Neuronal stem cell (in vitro differentiated cells): ENCODE measurements at regions not wholly inside any gene's neighbourhood (a gene's known extent, or its start where the extent isn't known, plus 50 kb on each side); places are given as distances from the start of the nearest gene placed in this dataset.

ENCODE experiments used
- DNase-seq: peaks from one replicate; pipeline ENCODE4 v3.0.0-alpha.2; 2013; ENCODE audit warnings: low spot score
- H2AFZ ChIP-seq: one replicate; pipeline ENCODE4 v1.6.1; 2013; ENCODE audit warnings: mild to moderate bottlenecking, low read length, inconsistent platforms
- H2AK5ac ChIP-seq: 2 replicates; pipeline ENCODE4 v1.6.1; 2013; ENCODE audit warnings: low read depth, mild to moderate bottlenecking, inconsistent platforms, low read length, moderate library complexity, mixed read lengths
- H2BK120ac ChIP-seq: 2 replicates; pipeline ENCODE4 v1.6.1; 2013; ENCODE audit warnings: low read depth, mild to moderate bottlenecking, inconsistent platforms, low read length, moderate library complexity, mixed read lengths
- H2BK12ac ChIP-seq: one replicate; pipeline ENCODE4 v1.6.1; 2013; ENCODE audit warnings: low read length, inconsistent platforms
- H2BK15ac ChIP-seq: 2 replicates; pipeline ENCODE4 v1.6.1; 2013; ENCODE audit warnings: mild to moderate bottlenecking, low read length, inconsistent platforms, mixed read lengths
- H2BK5ac ChIP-seq: one replicate; pipeline ENCODE4 v1.6.1; 2013; ENCODE audit warnings: inconsistent platforms, mild to moderate bottlenecking, low read length, moderate library complexity
- H3K14ac ChIP-seq: one replicate; pipeline ENCODE4 v1.6.1; 2013; ENCODE audit warnings: low read length, inconsistent platforms
- H3K18ac ChIP-seq: 2 replicates; pipeline ENCODE4 v1.6.1; 2013; ENCODE audit warnings: low read length, inconsistent platforms
- H3K23ac ChIP-seq: 2 replicates; pipeline ENCODE4 v1.6.1; 2013; ENCODE audit warnings: low read depth, mild to moderate bottlenecking, mixed read lengths, low read length, inconsistent platforms; ENCODE audit not compliant: poor library complexity
- H3K27ac ChIP-seq: replicated peaks from 3 replicates; pipeline ENCODE4 v1.5.1; 2013; ENCODE audit warnings: low read length, inconsistent platforms
- H3K27me3 ChIP-seq, 3 experiments: 2 replicates each; pipeline ENCODE4 v1.6.1; 2013; ENCODE audit warnings: low read length in 3 of 3, mild to moderate bottlenecking in 2 of 3, inconsistent platforms in 1 of 3, low read depth in 1 of 3, mixed read lengths in 1 of 3, moderate library complexity in 1 of 3; ENCODE audit not compliant: control insufficient read depth in 3 of 3, insufficient read depth in 3 of 3
- H3K36me3 ChIP-seq, 2 donors: replicated peaks in 1 of 2; 2 replicates each; pipeline ENCODE4 v1.6.1; 2013; ENCODE audit warnings: low read length in 2 of 2; ENCODE audit not compliant: control insufficient read depth in 2 of 2, insufficient read depth in 2 of 2
- H3K4ac ChIP-seq: 2 replicates; pipeline ENCODE4 v1.6.1; 2013; ENCODE audit warnings: inconsistent platforms, mild to moderate bottlenecking, low read length, moderate library complexity
- H3K4me1 ChIP-seq, 2 donors: 1 replicate in 1 of 2; 2 replicates in 1 of 2; pipeline ENCODE4 v1.6.1; 2013; ENCODE audit warnings: low read length in 2 of 2, low read depth in 1 of 2; ENCODE audit not compliant: control insufficient read depth in 2 of 2, insufficient read depth in 1 of 2
- H3K4me2 ChIP-seq: one replicate; pipeline ENCODE4 v1.6.1; 2013; ENCODE audit warnings: mild to moderate bottlenecking, low read length, inconsistent platforms; ENCODE audit not compliant: insufficient read depth, poor library complexity, severe bottlenecking
- H3K4me3 ChIP-seq, 2 donors: 2 replicates each; pipeline ENCODE4 v1.5.1; 2013; ENCODE audit warnings: low read length in 2 of 2, mild to moderate bottlenecking in 2 of 2, inconsistent platforms in 1 of 2, moderate library complexity in 1 of 2
- H3K79me1 ChIP-seq: one replicate; pipeline ENCODE4 v1.6.1; 2013; ENCODE audit warnings: low read depth, mild to moderate bottlenecking, inconsistent platforms, low read length, moderate library complexity
- H3K9ac ChIP-seq: one replicate; pipeline ENCODE4 v1.6.1; 2013; ENCODE audit warnings: mild to moderate bottlenecking, low read depth, low read length, inconsistent platforms; ENCODE audit not compliant: poor library complexity
- H3K9me3 ChIP-seq, 2 donors: replicated peaks in 1 of 2; 2 replicates each; pipeline versions ENCODE3 to v1.6.1; 2013; ENCODE audit warnings: low read length in 2 of 2, mild to moderate bottlenecking in 2 of 2, inconsistent platforms in 1 of 2, low read depth in 1 of 2, mixed read lengths in 1 of 2, moderate library complexity in 1 of 2; ENCODE audit not compliant: control insufficient read depth in 2 of 2, insufficient read depth in 1 of 2
- H4K8ac ChIP-seq: one replicate; pipeline ENCODE4 v1.6.1; 2013; ENCODE audit warnings: low read depth, mild to moderate bottlenecking, inconsistent platforms, low read length, moderate library complexity
- H4K91ac ChIP-seq: one replicate; pipeline ENCODE4 v1.6.1; 2013; ENCODE audit warnings: low read length, low read depth, mild to moderate bottlenecking, inconsistent platforms; ENCODE audit not compliant: poor library complexity
- WGBS, 2 donors: extraction: QIAGEN DNeasy Blood & Tissue Kit; methylation state at CpG; one replicate each; pipeline ENCODE4 v1.1.7; 2013; ENCODE audit warnings: missing lambda C conversion rate in 2 of 2, mixed read lengths in 1 of 2; ENCODE audit not compliant: insufficient read length in 2 of 2, insufficient replicate concordance in 1 of 2; ENCODE audit errors: extremely low coverage in 2 of 2; 5-methylcytosine and 5-hydroxymethylcytosine counted together

DNA sequence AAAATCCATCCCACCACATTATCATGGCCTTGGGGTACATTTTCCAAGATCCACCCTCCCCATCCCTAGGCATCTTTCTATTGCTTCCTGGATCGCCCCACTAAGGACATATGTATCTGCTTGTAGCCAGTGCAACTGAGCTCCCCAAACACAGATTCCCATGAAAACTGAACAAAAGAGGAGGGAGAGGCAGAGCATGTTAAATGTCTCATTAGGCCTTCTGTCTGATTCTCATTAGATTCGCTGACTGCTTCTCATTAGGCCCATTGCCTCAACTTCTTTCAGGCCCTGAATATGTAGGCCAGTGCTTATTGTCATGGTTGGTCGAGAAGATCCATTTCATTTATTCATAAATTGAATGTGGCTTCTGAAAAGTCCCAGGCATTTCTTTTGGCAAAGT, 698.9 kb downstream of the INHBA start:
- H2BK5ac ChIP-seq: no peak overlapping the region
- no peak overlapping the region for H3K27ac ChIP-seq
- H3K4me1 ChIP-seq: peaks cover 3 to 23% of the 10 kb centered on the region in 2 donors
- H3K79me1 ChIP-seq: no peaks in the 10 kb centered on the region
- no peak overlapping the region for H3K4ac ChIP-seq
- H2AFZ ChIP-seq: no peak overlapping the region
- WGBS, 2 donors: no CpG with 5 or more reads among the region's 3 CpGs
- no peak overlapping the region for H4K91ac ChIP-seq
- no peak overlapping the region for H3K4me3 ChIP-seq
- H2BK12ac ChIP-seq: no peak overlapping the region
- no peak overlapping the region for H2BK120ac ChIP-seq
- H2AK5ac ChIP-seq: no peak overlapping the region
- H3K9ac ChIP-seq: no peak overlapping the region
- H2BK15ac ChIP-seq: no peak overlapping the region
- no peak overlapping the region for H3K23ac ChIP-seq
- no peak for DNase-seq
- H3K18ac ChIP-seq: no peak overlapping the region
- no peak overlapping the region for H4K8ac ChIP-seq
- H3K36me3 ChIP-seq: no peaks in the 10 kb centered on the region
- H3K9me3 ChIP-seq: no peaks in the 10 kb centered on the region
- no peak overlapping the region for H3K14ac ChIP-seq
- no peak overlapping the region for H3K4me2 ChIP-seq
- no peaks in the 10 kb centered on the region for H3K27me3 ChIP-seq

DNA sequence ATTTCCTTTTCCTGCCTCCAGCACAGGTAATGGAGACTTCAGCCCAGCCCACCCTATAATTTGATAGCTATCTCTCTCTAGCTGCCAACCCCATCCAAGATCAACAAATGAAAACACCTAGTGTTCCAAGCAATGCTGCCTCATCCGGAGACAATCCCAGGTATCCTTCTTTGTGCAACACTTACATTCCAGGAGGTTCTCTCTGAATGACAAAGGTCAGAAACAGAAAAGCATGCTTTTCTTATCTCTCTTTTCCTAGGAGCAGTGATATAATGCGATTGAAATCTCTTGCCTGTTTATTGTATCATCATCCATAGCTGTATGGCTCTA, 699.3 kb downstream of the INHBA start:
- Histone ChIP-seq H2AFZ (no peak overlapping the region), H3K4ac (no peak overlapping the region), H3K27me3 (no peaks in the 10 kb centered on the region), H3K79me1 (no peaks in the 10 kb centered on the region), H3K4me1 (peaks cover 3 to 23% of the 10 kb centered on the region in 2 donors), H2BK120ac (no peak overlapping the region), H3K4me2 (no peak overlapping the region), H3K18ac (no peak overlapping the region), H2AK5ac (no peak overlapping the region), H3K4me3 (no peak overlapping the region), H2BK15ac (no peak overlapping the region), H3K23ac (no peak overlapping the region), H2BK5ac (no peak overlapping the region), H3K9me3 (no peaks in the 10 kb centered on the region), H2BK12ac (no peak overlapping the region), H3K14ac (no peak overlapping the region), H3K27ac (no peak overlapping the region), H4K91ac (no peak overlapping the region), H3K36me3 (no peaks in the 10 kb centered on the region), H4K8ac (no peak overlapping the region), H3K9ac (no peak overlapping the region)
- WGBS, 2 donors: no CpG with 5 or more reads among the region's 2 CpGs
- no peak for DNase-seq

DNA sequence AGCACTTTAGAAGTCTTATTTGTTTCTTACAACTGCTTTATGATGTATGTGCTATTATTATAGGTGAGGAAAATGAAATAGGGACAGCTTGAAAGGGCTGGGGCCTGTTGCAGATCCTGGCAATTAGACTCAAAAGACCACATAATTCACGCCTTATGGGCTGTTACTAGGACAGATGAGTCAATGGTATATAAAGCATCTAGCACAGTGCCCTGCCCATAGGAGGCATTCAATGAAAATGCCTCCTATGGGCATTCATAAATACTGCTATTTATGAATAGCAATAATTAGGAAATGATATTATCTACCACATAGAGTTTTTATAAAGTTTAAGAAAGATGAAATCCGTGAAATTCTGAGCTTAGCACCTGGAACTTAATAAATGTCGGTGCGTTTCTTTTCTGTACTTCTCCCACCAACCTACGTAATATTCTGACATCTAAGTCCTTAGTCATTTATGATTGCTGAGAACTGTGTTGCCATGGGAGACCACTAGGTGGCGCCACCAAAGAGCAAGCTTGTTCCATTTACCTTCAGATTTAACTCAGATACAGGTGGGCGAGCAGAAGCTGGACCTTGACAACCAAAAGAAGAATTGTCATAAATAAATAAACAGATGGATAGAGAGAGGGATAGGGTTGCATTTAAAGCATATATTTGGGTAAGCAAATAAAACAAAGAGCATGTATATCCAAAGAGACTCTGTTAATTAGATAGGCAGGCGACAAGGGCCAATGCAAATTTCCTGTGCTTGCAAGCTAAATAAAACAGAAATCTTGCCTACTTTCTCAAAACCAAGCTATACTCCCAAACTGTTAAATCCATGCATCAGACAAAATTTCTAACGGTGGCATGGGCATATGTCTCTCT, 699.9 kb downstream of the INHBA start:
- Histone ChIP-seq H3K4me1 (peaks cover 3 to 20% of the 10 kb centered on the region in 2 donors), H3K27me3 (no peaks in the 10 kb centered on the region), H2AFZ (no peak overlapping the region), H3K4me2 (no peak overlapping the region), H4K91ac (no peak overlapping the region), H3K4ac (no peak overlapping the region), H3K23ac (no peak overlapping the region), H3K18ac (no peak overlapping the region), H3K4me3 (no peak overlapping the region), H2BK120ac (no peak overlapping the region), H4K8ac (no peak overlapping the region), H3K79me1 (no peaks in the 10 kb centered on the region), H2BK15ac (no peak overlapping the region), H2AK5ac (no peak overlapping the region), H2BK12ac (no peak overlapping the region), H3K9ac (no peak overlapping the region), H3K27ac (no peak overlapping the region), H3K14ac (no peak overlapping the region), H2BK5ac (no peak overlapping the region), H3K9me3 (no peaks in the 10 kb centered on the region), H3K36me3 (no peaks in the 10 kb centered on the region)
- peak; percentile 44 for DNase-seq
- no CpG with 5 or more reads among the region's 9 CpGs for WGBS, 2 donors

GRCh38 chr7:41000042-41000441, 702.8 kb downstream of the INHBA start:
- no peak overlapping the region for H3K27ac ChIP-seq
- H4K8ac ChIP-seq: no peak overlapping the region
- no peak overlapping the region for H2BK120ac ChIP-seq
- no peaks in the 10 kb centered on the region for H3K9me3 ChIP-seq
- WGBS, 2 donors: no CpG with 5 or more reads among the region's 5 CpGs
- H3K4me2 ChIP-seq: no peak overlapping the region
- no peak overlapping the region for H3K9ac ChIP-seq
- no peak overlapping the region for H2AK5ac ChIP-seq
- H4K91ac ChIP-seq: no peak overlapping the region
- no peak overlapping the region for H3K23ac ChIP-seq
- no peak overlapping the region for H3K18ac ChIP-seq
- H3K79me1 ChIP-seq: no peaks in the 10 kb centered on the region
- H3K36me3 ChIP-seq: no peaks in the 10 kb centered on the region
- H2BK5ac ChIP-seq: no peak overlapping the region
- peaks cover 3 to 7% of the 10 kb centered on the region in 2 donors for H3K4me1 ChIP-seq
- DNase-seq: no peak
- H2BK15ac ChIP-seq: no peak overlapping the region
- no peak overlapping the region for H3K14ac ChIP-seq
- H3K27me3 ChIP-seq: no peaks in the 10 kb centered on the region
- H3K4me3 ChIP-seq: no peak overlapping the region
- H2AFZ ChIP-seq: no peak overlapping the region
- H3K4ac ChIP-seq: no peak overlapping the region
- H2BK12ac ChIP-seq: no peak overlapping the region
